ENCODE measurements at regions not wholly inside any gene's neighbourhood (a gene's known extent, or its start where the extent isn't known, plus 50 kb on each side); places are given as distances from the start of the nearest gene placed in this dataset.
"Not testable (repeated sequence)": the region's sequence is repeated elsewhere in the genome, so short reads cannot be mapped to it uniquely, and the experiment has no call there.

DNA sequence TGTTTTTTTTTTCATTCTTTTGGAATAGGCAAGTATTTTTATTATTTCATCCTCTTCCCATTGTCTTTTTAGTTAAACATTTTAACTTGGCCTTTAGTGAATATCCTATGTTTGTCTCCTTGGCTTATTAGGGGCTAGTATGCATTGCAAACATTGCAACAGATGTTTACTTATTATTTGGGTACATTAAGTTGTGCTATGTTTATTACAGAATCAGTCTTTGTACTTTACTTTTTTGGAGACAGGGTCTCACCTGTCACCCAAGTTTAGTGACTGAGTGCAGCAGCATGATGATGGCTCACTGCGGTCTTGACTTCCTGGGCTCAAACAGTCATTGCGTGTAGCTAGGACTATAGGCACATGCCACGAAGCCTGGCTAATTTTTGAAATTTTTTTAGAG, 51.1 kb upstream of the NUDT6 start:
- Mint-ChIP-seq H3K27me3 (no peaks in the 10 kb centered on the region), H3K4me3 (no peak overlapping the region), H3K36me3 (peaks cover 9 to 11% of the 10 kb centered on the region in 2 donors), H3K9me3 (peaks cover 0 to 8% (median 0%) of the 10 kb centered on the region in 7 donors), H3K4me1 (peaks cover 0 to 2% (median 0%) of the 10 kb centered on the region in 3 donors), H3K27ac (no peak overlapping the region)
- DNase-seq (no peak), ATAC-seq (ENCODE audit: low read depth in 2 of 2) (no peak)

DNA sequence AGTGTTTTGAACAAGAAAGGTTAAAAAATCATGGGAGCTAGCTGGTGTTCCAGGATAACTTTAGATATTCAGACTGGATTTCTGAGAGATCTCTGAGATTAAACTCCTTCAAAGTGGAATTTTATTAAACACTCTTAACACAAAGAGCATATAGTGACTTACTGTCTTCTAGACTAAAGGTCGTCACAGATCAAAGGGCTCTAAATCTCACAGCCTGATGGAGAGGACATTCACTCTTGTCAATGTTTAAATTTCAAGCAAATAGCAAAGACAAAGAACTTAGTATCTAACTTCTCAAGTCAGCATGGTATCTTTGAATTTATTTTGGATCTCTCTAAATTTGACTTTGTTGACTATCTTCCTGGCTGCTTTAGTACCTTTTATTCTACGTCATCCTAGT, 53.7 kb upstream of the NUDT6 start:
- Mint-ChIP-seq H3K27me3 (no peaks in the 10 kb centered on the region), H3K4me1 (no peaks in the 10 kb centered on the region), H3K9me3 (peaks cover 0 to 8% (median 0%) of the 10 kb centered on the region in 7 donors), H3K27ac (peak overlapping the region in 1 of 6 donors; percentile 69), H3K4me3 (no peak overlapping the region), H3K36me3 (peaks cover 9 to 25% of the 10 kb centered on the region in 2 donors)
- no peak for ATAC-seq (ENCODE audit: low read depth in 2 of 2)
- no peak for DNase-seq

DNA sequence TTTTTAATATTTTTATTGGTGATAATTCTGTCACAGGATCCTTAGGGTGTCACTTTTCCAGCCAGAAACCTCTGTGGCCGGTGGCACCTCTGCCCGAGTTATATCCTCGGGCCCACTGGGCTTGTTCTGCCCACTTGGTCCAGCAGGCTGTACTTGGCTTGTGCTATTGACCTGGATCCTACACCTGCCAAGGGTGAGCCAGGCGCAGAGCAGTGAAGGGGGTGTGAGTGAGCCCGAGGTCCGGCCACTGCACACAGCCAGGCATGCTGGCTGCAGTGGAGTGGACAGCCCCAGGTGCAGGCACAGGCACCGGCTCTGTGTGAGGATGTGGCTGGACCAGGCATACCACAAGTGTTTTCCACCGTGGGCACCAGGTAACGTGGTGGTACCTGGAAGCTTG, 54.7 kb upstream of the NUDT6 start:
- Mint-ChIP-seq H3K4me3 (no peak overlapping the region), H3K27me3 (no peaks in the 10 kb centered on the region), H3K27ac (no peak overlapping the region), H3K36me3 (peaks cover 9 to 28% of the 10 kb centered on the region in 2 donors), H3K9me3 (peaks cover 0 to 8% (median 0%) of the 10 kb centered on the region in 7 donors), H3K4me1 (no peaks in the 10 kb centered on the region)
- DNase-seq (no peak), ATAC-seq (ENCODE audit: low read depth in 2 of 2) (no peak)

DNA sequence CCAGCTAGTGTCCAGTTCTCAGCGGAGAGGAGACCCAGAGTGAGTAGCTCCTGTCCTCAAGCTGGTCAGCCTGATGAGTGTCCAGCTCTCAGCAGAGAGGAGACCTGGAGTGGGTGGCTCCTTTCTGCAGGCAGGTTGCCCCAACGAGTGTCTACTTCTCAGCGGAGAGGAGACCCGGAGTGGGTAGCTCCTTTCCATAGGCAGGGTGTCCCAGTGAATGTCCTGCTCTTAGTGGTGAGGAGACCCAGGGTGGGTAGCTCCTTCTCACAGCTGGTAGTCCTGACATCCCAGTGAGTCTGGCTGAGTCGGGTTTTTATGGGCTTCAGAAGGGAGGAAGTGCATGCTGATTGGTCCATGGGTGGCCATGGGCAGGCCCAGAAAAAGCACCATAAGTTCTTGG, 55.7 kb upstream of the NUDT6 start:
- DNase-seq (no peak), ATAC-seq (ENCODE audit: low read depth in 2 of 2) (no peak)
- H3K4me3 Mint-ChIP-seq, result no peak overlapping the region
- H3K9me3 Mint-ChIP-seq, result peaks cover 0 to 8% (median 0%) of the 10 kb centered on the region in 7 donors
- no peak overlapping the region for H3K27ac Mint-ChIP-seq
- H3K36me3 Mint-ChIP-seq, result peaks cover 9 to 29% of the 10 kb centered on the region in 2 donors
- no peaks in the 10 kb centered on the region for H3K27me3 Mint-ChIP-seq
- no peaks in the 10 kb centered on the region for H3K4me1 Mint-ChIP-seq

DNA sequence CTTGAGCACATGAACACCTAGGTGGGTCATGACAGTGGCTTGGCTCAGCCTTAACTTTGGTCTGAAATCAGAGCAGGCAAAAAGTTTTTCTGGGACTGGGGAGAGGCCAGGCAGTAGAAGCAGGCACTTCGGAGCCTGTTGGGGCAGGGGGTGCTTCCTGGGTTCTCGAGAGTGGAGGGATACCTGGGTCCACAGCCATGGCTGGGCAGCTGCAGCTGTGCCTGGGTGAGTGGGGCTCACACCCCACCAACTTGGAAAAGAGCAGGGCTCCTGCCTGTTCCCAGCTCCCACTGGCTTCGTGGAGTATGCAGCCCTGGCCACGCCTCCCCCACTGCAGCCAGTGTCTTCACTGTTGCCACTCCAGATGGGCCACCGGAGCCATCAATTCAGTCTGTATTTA, 56.4 kb upstream of the NUDT6 start:
- Mint-ChIP-seq H3K36me3 (peaks cover 14 to 36% of the 10 kb centered on the region in 2 donors), H3K27ac (peak overlapping the region in 1 of 6 donors; percentile 21), H3K4me3 (no peak overlapping the region), H3K9me3 (peaks cover 0 to 8% (median 0%) of the 10 kb centered on the region in 7 donors), H3K4me1 (no peaks in the 10 kb centered on the region), H3K27me3 (no peaks in the 10 kb centered on the region)
- no peak for ATAC-seq (ENCODE audit: low read depth in 2 of 2)
- no peak for DNase-seq

DNA sequence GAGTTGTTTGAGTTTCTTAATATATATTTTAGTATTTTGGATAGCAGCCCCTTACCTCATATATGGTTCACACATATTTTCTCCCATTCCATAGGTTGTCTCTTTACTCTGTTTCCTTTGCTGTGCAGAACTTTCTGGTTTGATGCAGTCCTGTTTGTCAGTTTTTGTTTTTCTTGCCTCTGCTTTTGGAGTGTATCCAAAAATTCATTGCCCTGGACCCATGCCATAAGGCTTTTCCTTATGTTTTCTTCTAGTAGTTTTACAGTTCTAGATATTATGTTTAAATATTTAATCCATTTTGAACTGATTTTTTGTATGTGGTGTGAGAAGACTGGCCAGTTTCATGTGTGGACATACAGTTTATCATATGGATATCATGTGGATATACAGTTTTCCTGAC, 58.5 kb upstream of the NUDT6 start:
- peaks cover 2 to 12% (median 7%) of the 10 kb centered on the region in 7 donors for H3K9me3 Mint-ChIP-seq
- DNase-seq (no peak), ATAC-seq (ENCODE audit: low read depth in 2 of 2) (no peak)
- H3K36me3 Mint-ChIP-seq, result peaks cover 33 to 45% of the 10 kb centered on the region in 2 donors
- no peaks in the 10 kb centered on the region for H3K27me3 Mint-ChIP-seq
- no peaks in the 10 kb centered on the region for H3K4me1 Mint-ChIP-seq
- no peak overlapping the region for H3K27ac Mint-ChIP-seq
- H3K4me3 Mint-ChIP-seq, result no peak overlapping the region

DNA sequence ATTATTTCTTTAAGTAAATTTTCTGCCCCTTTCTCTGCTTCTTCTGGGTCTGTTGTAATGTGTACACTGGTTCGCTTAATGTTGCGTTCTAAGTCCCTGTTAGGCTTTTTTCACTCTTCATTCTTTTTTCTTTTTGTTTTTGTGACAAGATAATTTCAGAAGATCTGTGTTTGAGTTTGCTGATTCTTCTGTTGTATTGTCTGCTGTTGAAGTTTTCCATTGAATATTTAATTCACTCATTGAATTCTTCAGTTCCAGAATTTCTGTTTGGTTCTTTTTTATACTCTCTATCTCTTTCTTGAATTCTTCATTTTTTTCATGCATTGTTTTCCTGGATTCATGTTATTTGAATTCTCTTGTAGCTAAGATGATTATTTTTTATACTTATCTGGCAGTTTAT, 66.3 kb upstream of the NUDT6 start:
- peaks cover 11 to 52% (median 36%) of the 10 kb centered on the region in 7 donors for H3K9me3 Mint-ChIP-seq
- no peak for DNase-seq
- no peak overlapping the region for H3K27ac Mint-ChIP-seq
- H3K4me3 Mint-ChIP-seq, result no peak overlapping the region
- no peaks in the 10 kb centered on the region for H3K4me1 Mint-ChIP-seq
- H3K36me3 Mint-ChIP-seq, result peaks cover 57 to 58% of the 10 kb centered on the region in 2 donors
- ATAC-seq (ENCODE audit: low read depth in 2 of 2), result no peak
- no peaks in the 10 kb centered on the region for H3K27me3 Mint-ChIP-seq

DNA sequence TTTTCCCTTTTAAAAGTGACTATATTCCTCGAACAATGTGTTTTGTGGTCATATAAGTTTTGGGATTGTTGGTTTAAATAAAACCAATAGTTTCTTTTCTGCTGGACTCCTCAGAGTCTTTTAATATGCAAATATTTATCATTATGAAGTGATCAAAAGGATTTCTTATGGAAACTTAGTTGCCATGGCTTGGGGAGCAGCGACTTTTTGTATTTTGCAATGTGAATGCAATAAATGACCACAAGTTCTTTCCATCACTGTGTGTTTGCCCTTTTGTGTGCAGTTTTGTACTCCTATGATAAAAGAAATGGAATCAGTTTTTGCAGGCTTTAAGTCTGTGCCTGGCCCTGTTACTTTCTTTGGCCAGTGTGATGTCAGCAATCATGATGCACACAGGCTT, 68.5 kb upstream of the NUDT6 start:
- Mint-ChIP-seq H3K4me1 (no peaks in the 10 kb centered on the region), H3K4me3 (no peak overlapping the region), H3K27me3 (no peaks in the 10 kb centered on the region), H3K9me3 (peaks cover 6 to 44% (median 30%) of the 10 kb centered on the region in 7 donors), H3K36me3 (peaks cover 36 to 42% of the 10 kb centered on the region in 2 donors), H3K27ac (no peak overlapping the region)
- ATAC-seq (ENCODE audit: low read depth in 2 of 2) (no peak), DNase-seq (no peak)

DNA sequence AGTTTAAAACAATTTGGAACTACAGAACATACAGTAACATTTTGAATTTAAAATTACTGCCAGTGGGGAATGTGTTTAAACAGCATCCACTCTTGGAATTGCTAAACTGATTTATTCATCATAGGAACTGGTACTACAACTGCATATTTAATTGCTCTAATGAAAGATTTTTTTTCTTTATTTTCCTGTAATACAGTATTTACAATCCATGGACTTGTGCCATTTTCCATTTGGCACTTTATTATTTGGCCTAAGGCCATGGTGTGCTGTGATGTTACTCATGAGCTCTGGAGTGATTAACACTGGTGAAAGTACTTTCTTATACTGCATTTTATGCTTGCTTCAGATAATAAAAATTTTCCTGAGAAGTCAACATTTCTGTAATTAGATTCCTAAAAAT, 69.7 kb upstream of the NUDT6 start:
- no peaks in the 10 kb centered on the region for H3K4me1 Mint-ChIP-seq
- H3K36me3 Mint-ChIP-seq, result peaks cover 25 to 38% of the 10 kb centered on the region in 2 donors
- H3K4me3 Mint-ChIP-seq, result no peak overlapping the region
- H3K27ac Mint-ChIP-seq, result no peak overlapping the region
- H3K9me3 Mint-ChIP-seq, result peaks cover 6 to 32% (median 22%) of the 10 kb centered on the region in 7 donors
- ATAC-seq (ENCODE audit: low read depth in 2 of 2), result no peak
- no peaks in the 10 kb centered on the region for H3K27me3 Mint-ChIP-seq
- DNase-seq, result no peak

DNA sequence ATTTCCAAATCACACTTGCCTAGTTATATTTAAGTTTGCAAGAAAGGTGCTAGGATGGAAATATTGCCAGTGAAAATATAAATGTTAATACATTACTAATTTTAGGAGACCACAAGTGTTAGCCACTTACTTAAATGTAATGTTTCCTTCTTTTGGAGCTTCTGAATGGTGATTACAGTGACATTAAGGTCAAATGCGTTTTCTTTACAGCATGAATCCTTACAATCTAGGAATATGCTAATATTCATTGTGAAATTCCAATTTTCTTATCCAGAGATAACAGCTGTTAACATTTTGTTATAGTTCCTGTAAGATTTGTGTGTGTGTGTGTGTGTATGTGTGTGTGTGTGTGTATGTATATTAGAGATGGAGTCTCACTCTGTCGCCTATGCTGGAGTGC, 70.2 kb upstream of the NUDT6 start:
- H3K27ac Mint-ChIP-seq, result no peak overlapping the region
- no peak for DNase-seq
- peaks cover 6 to 26% (median 18%) of the 10 kb centered on the region in 7 donors for H3K9me3 Mint-ChIP-seq
- no peaks in the 10 kb centered on the region for H3K27me3 Mint-ChIP-seq
- peaks cover 19 to 38% of the 10 kb centered on the region in 2 donors for H3K36me3 Mint-ChIP-seq
- no peak overlapping the region for H3K4me3 Mint-ChIP-seq
- H3K4me1 Mint-ChIP-seq, result no peaks in the 10 kb centered on the region
- ATAC-seq (ENCODE audit: low read depth in 2 of 2), result no peak

DNA sequence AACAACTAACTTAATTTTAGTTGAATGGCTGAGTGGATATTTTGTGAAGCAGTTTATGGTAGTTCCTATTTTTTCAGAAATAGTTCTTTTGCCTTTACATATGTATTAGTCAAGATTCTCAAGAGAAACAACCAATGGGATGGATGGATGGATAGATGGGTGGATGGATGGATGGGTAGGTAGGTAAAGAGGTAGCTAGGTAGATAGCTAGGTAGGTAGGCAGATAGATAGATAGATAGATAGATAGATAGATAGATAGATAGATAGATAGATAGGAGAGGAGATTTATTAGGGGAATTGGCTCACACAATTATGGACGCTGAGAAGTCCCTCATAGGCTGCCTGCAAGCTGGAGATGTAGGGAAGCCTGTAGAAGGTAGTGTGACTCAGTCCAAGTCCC, 74.0 kb upstream of the NUDT6 start:
- Mint-ChIP-seq H3K9me3 (peaks cover 0 to 10% (median 0%) of the 10 kb centered on the region in 7 donors), H3K4me1 (no peaks in the 10 kb centered on the region)

DNA sequence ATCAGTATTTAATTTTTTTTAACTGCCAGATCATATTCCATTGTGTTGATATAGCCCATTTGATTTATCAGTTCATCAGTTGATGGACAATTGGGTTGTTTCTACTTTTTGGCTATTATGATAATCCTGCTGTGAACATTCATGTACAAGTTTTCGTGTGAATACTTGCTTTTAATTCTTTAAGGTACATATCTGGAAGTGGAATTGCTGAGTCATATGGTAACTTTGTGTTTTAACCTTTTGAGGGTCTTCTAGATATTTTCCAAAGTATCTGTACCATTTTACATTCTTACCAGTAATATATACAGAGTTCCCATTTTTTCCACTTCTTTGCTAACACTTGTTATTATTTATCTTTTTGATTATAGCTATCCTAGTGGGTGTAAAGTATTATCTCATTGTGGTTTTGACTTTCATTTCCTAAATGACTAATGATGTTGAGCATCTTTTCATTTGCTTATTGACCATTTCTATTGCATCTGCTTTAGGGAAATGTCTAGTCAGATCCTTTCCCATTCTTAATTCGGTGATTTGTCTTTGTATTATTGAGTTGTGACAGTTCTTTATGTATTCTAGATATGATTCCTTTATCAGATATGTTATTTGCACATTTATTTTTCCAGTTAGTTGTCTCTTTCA, 75.2 kb upstream of the NUDT6 start:
- no peaks in the 10 kb centered on the region for H3K4me1 Mint-ChIP-seq
- H3K4me3 Mint-ChIP-seq, result no peak overlapping the region
- ATAC-seq (ENCODE audit: low read depth in 2 of 2) (no peak), DNase-seq (no peak)
- peaks cover 0 to 10% (median 1%) of the 10 kb centered on the region in 7 donors for H3K9me3 Mint-ChIP-seq
- H3K36me3 Mint-ChIP-seq, result peaks cover 8 to 16% of the 10 kb centered on the region in 2 donors
- H3K27me3 Mint-ChIP-seq, result no peaks in the 10 kb centered on the region
- peak overlapping the region in 1 of 6 donors; percentile 49 for H3K27ac Mint-ChIP-seq

More for the DNA sequence above, 74.0 kb upstream of the NUDT6 start:
- Mint-ChIP-seq H3K36me3 (peaks cover 7 to 16% of the 10 kb centered on the region in 2 donors), H3K27me3 (no peaks in the 10 kb centered on the region), H3K4me3 (no peak overlapping the region), H3K27ac (no peak overlapping the region)
- ATAC-seq (ENCODE audit: low read depth in 2 of 2), result no peak
- DNase-seq, result no peak

DNA sequence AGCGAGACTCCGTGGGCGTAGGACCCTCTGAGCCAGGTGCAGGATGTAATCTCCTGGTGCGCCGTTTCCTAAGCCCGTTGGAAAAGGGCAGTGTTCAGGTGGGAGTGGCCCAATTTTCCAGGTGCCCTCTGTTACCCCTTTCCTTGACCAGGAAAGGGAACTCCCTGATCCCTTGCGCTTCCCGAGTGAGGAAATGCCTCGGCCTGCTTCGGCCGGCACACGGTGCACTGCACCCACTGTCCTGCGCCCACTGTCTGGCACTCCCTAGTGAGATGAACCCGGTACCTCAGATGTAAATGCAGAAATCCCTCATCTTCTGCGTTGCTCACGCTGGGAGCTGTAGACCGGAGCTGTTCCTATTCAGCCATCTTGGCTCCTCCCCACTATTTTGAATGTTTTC, 81.7 kb upstream of the NUDT6 start:
- H3K4me1 Mint-ChIP-seq; DNase-seq; ATAC-seq (ENCODE audit: low read depth in 2 of 2); H3K4me3 Mint-ChIP-seq; H3K27ac Mint-ChIP-seq; H3K27me3 Mint-ChIP-seq: not testable (repeated sequence)
- Mint-ChIP-seq H3K36me3 (peaks cover 44 to 46% of the 10 kb centered on the region in 2 donors), H3K9me3 (peaks cover 4 to 38% (median 10%) of the 10 kb centered on the region in 7 donors)

DNA sequence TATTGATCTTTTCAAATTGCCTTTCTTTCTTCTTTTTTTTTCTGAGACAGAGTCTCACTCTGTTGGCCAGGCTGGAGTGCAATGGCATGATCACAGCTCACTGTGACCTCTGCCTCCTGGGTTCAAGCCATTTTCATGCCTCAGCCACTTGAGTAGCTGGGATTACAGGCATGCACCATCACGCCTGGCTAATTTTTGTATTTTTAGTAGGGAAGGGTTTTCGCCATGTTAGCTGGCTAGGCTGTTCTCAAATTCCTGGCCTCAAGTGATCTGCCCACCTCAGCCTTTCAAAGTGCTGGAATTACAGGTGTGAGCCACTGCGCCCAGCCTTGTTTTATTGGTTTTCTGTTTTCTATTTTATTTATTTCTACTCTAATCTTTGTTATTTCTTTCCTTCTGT, 82.7 kb upstream of the NUDT6 start:
- H3K27me3 Mint-ChIP-seq; H3K27ac Mint-ChIP-seq; DNase-seq; ATAC-seq (ENCODE audit: low read depth in 2 of 2); H3K4me1 Mint-ChIP-seq; H3K4me3 Mint-ChIP-seq: not testable (repeated sequence)
- H3K9me3 Mint-ChIP-seq, result peaks cover 4 to 38% (median 10%) of the 10 kb centered on the region in 7 donors
- H3K36me3 Mint-ChIP-seq, result peaks cover 46% of the 10 kb centered on the region in 2 donors

Data from naive B cell (primary cell).